Ectodermal cell (in vitro differentiated cells): ENCODE measurements at regions not wholly inside any gene's neighbourhood (a gene's known extent, or its start where the extent isn't known, plus 50 kb on each side); places are given as distances from the start of the nearest gene placed in this dataset.
"Not testable (repeated sequence)": the region's sequence is repeated elsewhere in the genome, so short reads cannot be mapped to it uniquely, and the experiment has no call there.

ENCODE experiments used
- H3K27ac ChIP-seq: 2 replicates; pipeline ENCODE4 v1.7.0; 2013; ENCODE audit warnings: mild to moderate bottlenecking, low read depth, low read length; ENCODE audit not compliant: insufficient read depth, poor library complexity, severe bottlenecking
- H3K27me3 ChIP-seq: 2 replicates; pipeline ENCODE4 v1.7.0; 2013; ENCODE audit warnings: mild to moderate bottlenecking, low read length; ENCODE audit not compliant: insufficient read depth, control insufficient read depth, poor library complexity, severe bottlenecking
- H3K36me3 ChIP-seq: one replicate; pipeline ENCODE4 v1.7.0; 2013; ENCODE audit warnings: low read length; ENCODE audit not compliant: control insufficient read depth, insufficient read depth
- H3K4me1 ChIP-seq: one replicate; pipeline ENCODE4 v1.7.0; 2013; ENCODE audit warnings: low read length; ENCODE audit not compliant: control insufficient read depth, insufficient read depth
- H3K4me3 ChIP-seq: 2 replicates; pipeline ENCODE4 v1.7.0; 2013; ENCODE audit warnings: low read depth, low read length, control low read depth; ENCODE audit not compliant: insufficient read depth
- H3K9me3 ChIP-seq: 2 replicates; pipeline ENCODE4 v1.7.0; 2013; ENCODE audit warnings: mild to moderate bottlenecking, low read length, moderate library complexity; ENCODE audit not compliant: control insufficient read depth
- WGBS, 2 experiments: methylation state at CpG; one replicate each; pipeline ENCODE4 v1.1.7; 2013; ENCODE audit warnings: missing lambda C conversion rate in 2 of 2; 5-methylcytosine and 5-hydroxymethylcytosine counted together

DNA sequence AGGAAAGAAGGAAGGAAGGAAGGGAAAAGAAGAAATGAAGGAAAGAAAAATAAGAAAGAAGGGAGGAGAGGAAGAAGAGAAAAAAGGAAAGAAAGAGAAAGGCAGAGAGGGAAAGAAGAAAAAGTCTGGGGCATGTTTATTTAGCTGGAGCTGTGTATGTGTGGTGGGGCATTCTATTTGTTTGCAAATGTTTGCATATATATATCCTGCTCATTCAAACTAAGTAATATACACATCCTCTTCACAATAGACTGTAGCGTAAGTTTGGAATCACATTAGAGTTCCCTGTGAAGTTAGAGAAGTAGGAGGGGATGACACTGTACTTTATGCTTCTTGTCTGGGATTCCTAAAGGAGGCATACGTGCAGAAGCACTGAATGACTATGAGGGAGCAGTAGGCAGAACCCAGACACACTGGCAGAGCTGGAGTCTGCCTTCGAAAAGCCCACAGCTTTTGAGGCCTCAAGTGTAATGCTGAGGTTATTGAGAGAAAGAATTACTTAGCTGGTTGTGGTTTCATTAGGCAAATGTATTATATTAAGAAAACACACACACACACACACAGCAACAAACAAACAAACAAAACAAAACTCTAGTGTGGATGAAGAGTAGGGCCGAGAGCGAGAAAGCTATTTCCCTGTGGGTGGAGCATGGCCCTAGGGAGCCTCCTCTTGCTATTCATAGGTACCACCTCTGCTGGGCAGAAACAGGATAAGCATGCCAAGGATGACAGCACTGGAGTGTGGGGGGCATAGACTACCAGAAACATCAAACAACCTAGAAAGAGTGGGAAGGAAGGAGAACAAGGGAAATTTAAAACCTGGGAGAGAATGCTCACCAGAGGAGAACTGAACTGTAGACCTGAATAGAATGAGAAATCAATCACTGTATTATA lies 905.1 kb upstream of the NXPH2 start:
- no peaks in the 10 kb centered on the region for H3K36me3 ChIP-seq
- H3K4me1 ChIP-seq: peaks cover 5% of the 10 kb centered on the region
- 47 to 58% methylated on average over 5 of the region's 5 CpGs for WGBS, 2 experiments
- H3K9me3 ChIP-seq: no peaks in the 10 kb centered on the region
- H3K27me3 ChIP-seq: no peaks in the 10 kb centered on the region
- no peak overlapping the region for H3K27ac ChIP-seq
- H3K4me3 ChIP-seq: no peak overlapping the region

DNA sequence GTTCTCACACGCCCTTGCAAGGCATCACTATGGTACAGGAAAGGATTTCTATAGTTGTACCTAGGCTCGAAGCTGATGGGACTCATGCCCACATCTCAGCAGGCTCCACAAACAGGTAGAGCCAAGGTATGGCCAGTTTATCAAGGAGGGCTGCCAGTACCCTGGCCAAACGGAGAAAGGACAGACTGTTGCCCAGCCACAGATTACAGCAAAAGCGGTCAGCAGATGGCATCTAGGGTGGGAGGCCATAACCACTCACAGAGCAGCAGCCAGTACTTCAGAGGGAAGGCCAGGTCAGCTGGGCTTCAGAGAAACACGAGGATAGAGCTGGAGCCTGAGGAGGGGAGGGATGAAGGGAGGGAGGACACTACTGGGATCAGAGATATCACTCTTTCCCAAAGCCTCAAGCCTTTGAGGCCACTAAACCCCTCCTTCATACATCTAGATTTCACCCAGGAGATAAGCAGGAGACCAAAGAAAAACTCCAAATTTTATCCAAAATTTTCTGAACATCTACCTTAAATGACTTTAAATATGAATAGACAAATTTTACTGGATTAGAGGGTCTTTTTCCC lies 904.2 kb upstream of the NXPH2 start:
- H3K9me3 ChIP-seq: no peaks in the 10 kb centered on the region
- H3K27me3 ChIP-seq: no peaks in the 10 kb centered on the region
- H3K36me3 ChIP-seq: no peaks in the 10 kb centered on the region
- H3K4me3 ChIP-seq: no peak overlapping the region
- H3K4me1 ChIP-seq: peaks cover 5% of the 10 kb centered on the region
- H3K27ac ChIP-seq: no peak overlapping the region
- WGBS, 2 experiments: 87 to 89% methylated on average over 5 of the region's 5 CpGs

GRCh38 chr2:139674577-139674976 lies 894.4 kb upstream of the NXPH2 start:
- Histone ChIP-seq H3K4me3 (no peak overlapping the region), H3K27me3 (no peaks in the 10 kb centered on the region), H3K36me3 (no peaks in the 10 kb centered on the region), H3K27ac (no peak overlapping the region), H3K4me1 (no peaks in the 10 kb centered on the region), H3K9me3 (no peaks in the 10 kb centered on the region)

- H3K36me3 ChIP-seq, H3K27me3 ChIP-seq, H3K4me1 ChIP-seq, H3K27ac ChIP-seq, H3K4me3 ChIP-seq, H3K9me3 ChIP-seq: not testable (repeated sequence)
- WGBS, 2 experiments: 88 to 92% methylated on average over 4 of the region's 4 CpGs
These were observed 893.3 kb upstream of the NXPH2 start for GRCh38 chr2:139673447-139673846.

DNA sequence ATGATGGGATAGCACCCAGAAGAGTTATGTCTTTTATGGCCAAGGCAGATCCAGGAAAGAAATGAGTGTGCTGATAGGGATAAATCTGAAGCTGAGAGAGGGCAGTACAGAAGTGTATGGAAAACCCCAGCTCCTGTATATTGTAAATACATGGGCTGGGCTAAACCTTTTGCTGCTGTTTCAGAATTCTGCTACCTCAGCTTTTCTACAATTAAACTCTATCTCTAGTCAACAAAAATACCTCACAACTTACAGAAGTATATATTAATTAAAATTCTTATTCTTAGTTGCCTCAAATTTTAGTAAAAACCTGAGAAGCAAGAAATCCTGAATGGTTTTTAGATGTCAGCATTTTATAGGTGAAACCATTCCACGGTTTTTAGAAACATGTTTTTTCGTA lies 889.5 kb upstream of the NXPH2 start:
- Histone ChIP-seq H3K36me3 (no peaks in the 10 kb centered on the region), H3K27ac (no peak overlapping the region), H3K9me3 (no peaks in the 10 kb centered on the region), H3K4me1 (no peaks in the 10 kb centered on the region), H3K4me3 (no peak overlapping the region), H3K27me3 (no peaks in the 10 kb centered on the region)
- 75 to 82% methylated on average over 1 to 2 of the region's 2 CpGs for WGBS, 2 experiments

DNA sequence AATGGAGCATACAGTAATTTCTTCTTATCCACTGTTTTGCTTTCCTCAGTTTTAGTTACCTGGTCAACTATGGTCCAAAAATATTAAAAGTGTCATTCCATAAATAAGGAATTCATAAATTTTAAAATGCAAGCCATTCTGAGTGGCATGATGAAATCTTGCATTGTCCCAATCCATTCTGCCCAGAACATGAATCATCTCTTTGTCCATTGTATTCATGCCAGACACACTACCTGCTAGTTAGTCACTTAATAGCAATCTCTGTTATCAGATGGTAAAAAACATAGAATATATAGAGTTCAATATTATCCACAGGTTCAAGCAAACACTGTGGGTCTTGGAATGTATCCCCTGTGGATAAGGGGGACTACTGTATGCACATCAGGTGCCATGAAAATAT lies 872.2 kb upstream of the NXPH2 start:
- Histone ChIP-seq H3K4me3 (no peak overlapping the region), H3K36me3 (no peaks in the 10 kb centered on the region), H3K27me3 (no peaks in the 10 kb centered on the region), H3K27ac (no peak overlapping the region), H3K4me1 (no peaks in the 10 kb centered on the region), H3K9me3 (no peaks in the 10 kb centered on the region)

- no peaks in the 10 kb centered on the region for H3K4me1 ChIP-seq
- H3K27ac ChIP-seq: no peak overlapping the region
- no peaks in the 10 kb centered on the region for H3K27me3 ChIP-seq
These were observed 865.4 kb upstream of the NXPH2 start for GRCh38 chr2:139645617-139646016.

GRCh38 chr2:139643139-139643538 lies 862.9 kb upstream of the NXPH2 start:
- Histone ChIP-seq H3K4me3 (no peak overlapping the region), H3K9me3 (no peaks in the 10 kb centered on the region), H3K36me3 (no peaks in the 10 kb centered on the region), H3K27ac (no peak overlapping the region), H3K27me3 (no peaks in the 10 kb centered on the region), H3K4me1 (no peaks in the 10 kb centered on the region)

More at GRCh38 chr2:139645617-139646016, 865.4 kb upstream of the NXPH2 start:
- Histone ChIP-seq H3K36me3 (no peaks in the 10 kb centered on the region), H3K9me3 (no peaks in the 10 kb centered on the region), H3K4me3 (no peak overlapping the region)

GRCh38 chr2:139631966-139632365 lies 851.8 kb upstream of the NXPH2 start:
- Histone ChIP-seq H3K4me3 (no peak overlapping the region), H3K36me3 (no peaks in the 10 kb centered on the region), H3K4me1 (no peaks in the 10 kb centered on the region), H3K27me3 (no peaks in the 10 kb centered on the region), H3K9me3 (no peaks in the 10 kb centered on the region), H3K27ac (no peak overlapping the region)
- WGBS, 2 experiments: 90 to 95% methylated on average over 1 of the region's 1 CpG

GRCh38 chr2:139628931-139629330 lies 848.7 kb upstream of the NXPH2 start:
- Histone ChIP-seq H3K4me3 (no peak overlapping the region), H3K36me3 (no peaks in the 10 kb centered on the region), H3K9me3 (no peaks in the 10 kb centered on the region), H3K27ac (no peak overlapping the region), H3K27me3 (no peaks in the 10 kb centered on the region), H3K4me1 (no peaks in the 10 kb centered on the region)
- WGBS, 2 experiments: 80 to 86% methylated on average over 1 to 2 of the region's 2 CpGs
